ENCODE measurements at regions not wholly inside any gene's neighbourhood (a gene's known extent, or its start where the extent isn't known, plus 50 kb on each side); places are given as distances from the start of the nearest gene placed in this dataset.

GRCh38 chr16:9428355-9429005 is 337.0 kb downstream of the HAPSTR1 start:
- no peak for DNase-seq
- Mint-ChIP-seq H3K9me3 (ENCODE audit: low read depth) (no peaks in the 10 kb centered on the region), H3K4me1 (no peaks in the 10 kb centered on the region), H3K27ac (no peak overlapping the region), H3K27me3 (peaks cover 2% of the 10 kb centered on the region), H3K36me3 (no peaks in the 10 kb centered on the region), H3K4me3 (no peak overlapping the region)
- no peak for ATAC-seq
- CTCF ChIA-PET, result no interaction called here

DNA sequence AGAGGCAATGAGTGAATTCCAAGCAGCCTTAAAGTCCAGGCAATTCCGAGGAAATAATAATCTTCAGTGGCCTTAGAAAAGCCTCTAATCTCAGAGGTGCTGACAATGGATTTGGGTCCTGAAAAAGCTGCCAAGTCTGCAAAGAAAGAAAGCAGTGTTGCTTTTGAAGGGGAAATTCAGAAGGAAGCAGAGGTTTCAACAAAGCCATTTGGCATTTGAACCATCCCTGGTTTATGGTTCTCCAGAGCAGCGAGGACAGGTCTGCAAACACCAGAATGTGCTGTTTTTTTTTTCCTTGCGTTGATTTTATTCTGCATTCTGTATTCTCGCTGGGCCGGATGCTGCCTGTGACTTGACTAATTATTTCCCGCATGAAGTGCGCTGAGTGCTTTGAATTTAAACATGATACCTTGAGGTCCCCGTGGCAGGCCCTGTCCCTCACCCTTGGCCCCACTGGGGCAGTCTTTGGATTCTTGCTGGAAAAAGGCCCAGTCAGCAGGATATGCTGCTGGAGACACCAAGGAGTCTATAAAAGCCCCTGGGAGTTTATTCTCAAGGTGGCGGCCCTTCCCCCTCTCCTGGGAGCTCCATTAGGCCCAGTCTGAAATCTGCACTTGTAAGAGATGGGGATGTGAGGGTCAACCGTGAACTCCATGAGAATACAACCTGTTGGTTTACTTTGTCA is 338.3 kb downstream of the HAPSTR1 start:
- no peaks in the 10 kb centered on the region for H3K36me3 Mint-ChIP-seq
- H3K4me1 Mint-ChIP-seq, result no peaks in the 10 kb centered on the region

DNA sequence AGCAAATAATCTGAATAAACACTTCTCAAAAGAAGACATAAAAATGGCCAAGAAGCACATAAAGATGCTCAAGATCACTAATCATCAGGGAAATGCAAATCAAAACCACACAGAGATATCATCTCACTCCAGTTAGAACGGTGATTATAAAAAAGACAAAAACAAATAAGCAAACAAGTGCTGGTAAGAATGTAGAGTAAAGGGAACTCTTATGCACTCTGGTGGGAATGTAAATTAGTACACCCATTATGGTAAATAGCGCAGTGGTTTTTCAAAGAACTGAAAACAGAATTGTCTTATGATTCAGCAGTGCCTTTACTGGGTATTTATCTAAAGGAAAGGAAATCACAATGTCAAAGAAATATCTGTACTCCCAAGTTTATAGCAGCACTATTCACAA is 343.2 kb downstream of the HAPSTR1 start:
- Mint-ChIP-seq H3K4me3 (no peak overlapping the region), H3K36me3 (no peaks in the 10 kb centered on the region), H3K27me3 (peaks cover 2% of the 10 kb centered on the region), H3K4me1 (no peaks in the 10 kb centered on the region), H3K9me3 (ENCODE audit: low read depth) (peaks cover 2% of the 10 kb centered on the region), H3K27ac (no peak overlapping the region)
- DNase-seq (no peak), ATAC-seq (no peak)
- CTCF ChIA-PET, result no interaction called here

More for the DNA sequence above, 338.3 kb downstream of the HAPSTR1 start:
- no peaks in the 10 kb centered on the region for H3K9me3 Mint-ChIP-seq (ENCODE audit: low read depth)
- CTCF ChIA-PET, result no interaction called here
- ATAC-seq, result no peak
- H3K4me3 Mint-ChIP-seq, result no peak overlapping the region
- DNase-seq, result no peak
- H3K27ac Mint-ChIP-seq, result no peak overlapping the region
- H3K27me3 Mint-ChIP-seq, result peaks cover 2% of the 10 kb centered on the region

- Mint-ChIP-seq H3K4me1 (no peaks in the 10 kb centered on the region), H3K36me3 (no peaks in the 10 kb centered on the region), H3K27ac (no peak overlapping the region), H3K9me3 (ENCODE audit: low read depth) (peaks cover 2% of the 10 kb centered on the region), H3K4me3 (no peak overlapping the region), H3K27me3 (peaks cover 2% of the 10 kb centered on the region)
- ATAC-seq (no peak), DNase-seq (no peak)
- CTCF ChIA-PET, result no interaction called here
These were observed 344.7 kb downstream of the HAPSTR1 start for GRCh38 chr16:9436175-9436574.

- no peak for ATAC-seq
- Mint-ChIP-seq H3K9me3 (ENCODE audit: low read depth) (peaks cover 2% of the 10 kb centered on the region), H3K4me1 (no peaks in the 10 kb centered on the region), H3K27ac (no peak overlapping the region), H3K4me3 (no peak overlapping the region), H3K36me3 (no peaks in the 10 kb centered on the region), H3K27me3 (peaks cover 2% of the 10 kb centered on the region)
- DNase-seq, result no peak
- CTCF ChIA-PET, result no interaction called here
These were observed 345.7 kb downstream of the HAPSTR1 start for GRCh38 chr16:9437115-9437514.

DNA sequence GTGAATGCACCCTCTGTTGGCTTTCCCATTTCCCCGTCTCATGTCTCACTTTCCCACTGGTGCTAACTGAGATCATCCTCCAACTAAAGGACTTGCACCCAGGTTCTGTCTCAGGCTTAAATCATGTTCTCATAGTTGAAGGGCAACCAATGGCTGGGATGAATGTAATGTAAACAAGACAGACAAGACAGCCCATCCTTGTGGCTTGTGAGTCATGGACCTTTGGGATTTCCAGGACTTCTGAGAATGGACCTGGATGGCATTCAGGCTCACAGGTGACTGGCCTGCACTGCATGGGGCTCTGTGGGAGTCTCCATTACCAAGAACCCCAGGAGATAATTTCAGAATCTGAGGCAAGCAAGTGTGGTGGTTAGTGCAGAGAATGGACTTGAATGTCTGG is 347.5 kb downstream of the HAPSTR1 start:
- no peaks in the 10 kb centered on the region for H3K27me3 Mint-ChIP-seq
- CTCF ChIA-PET, result no interaction called here
- no peak for DNase-seq
- H3K36me3 Mint-ChIP-seq, result no peaks in the 10 kb centered on the region
- H3K27ac Mint-ChIP-seq, result no peak overlapping the region
- no peak overlapping the region for H3K4me3 Mint-ChIP-seq
- ATAC-seq, result no peak
- no peaks in the 10 kb centered on the region for H3K4me1 Mint-ChIP-seq
- H3K9me3 Mint-ChIP-seq (ENCODE audit: low read depth), result peaks cover 2% of the 10 kb centered on the region

DNA sequence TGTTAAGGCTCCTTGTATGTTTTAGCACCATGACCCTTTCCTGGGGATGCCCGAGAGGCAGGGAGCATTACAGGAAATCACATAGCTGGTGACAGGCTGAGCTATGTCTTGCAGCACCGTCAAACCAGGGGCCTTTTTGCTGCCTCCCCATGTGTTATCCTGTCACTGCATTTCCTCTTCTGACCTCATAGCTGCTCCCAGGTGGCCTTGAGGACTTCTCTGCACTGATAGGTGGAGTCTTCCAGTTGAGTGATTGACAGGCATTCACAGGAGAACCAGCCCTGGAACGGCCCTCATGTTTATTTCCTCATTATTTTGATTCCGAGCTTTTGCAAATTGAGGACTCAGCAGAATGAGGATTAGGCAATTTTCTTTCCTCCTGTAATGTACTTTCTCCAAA is 349.6 kb downstream of the HAPSTR1 start:
- no peaks in the 10 kb centered on the region for H3K9me3 Mint-ChIP-seq (ENCODE audit: low read depth)
- H3K4me1 Mint-ChIP-seq, result no peaks in the 10 kb centered on the region
- H3K36me3 Mint-ChIP-seq, result no peaks in the 10 kb centered on the region
- no peak overlapping the region for H3K27ac Mint-ChIP-seq
- DNase-seq, result no peak
- no peak for ATAC-seq
- CTCF ChIA-PET, result no interaction called here
- no peak overlapping the region for H3K4me3 Mint-ChIP-seq
- H3K27me3 Mint-ChIP-seq, result no peaks in the 10 kb centered on the region

DNA sequence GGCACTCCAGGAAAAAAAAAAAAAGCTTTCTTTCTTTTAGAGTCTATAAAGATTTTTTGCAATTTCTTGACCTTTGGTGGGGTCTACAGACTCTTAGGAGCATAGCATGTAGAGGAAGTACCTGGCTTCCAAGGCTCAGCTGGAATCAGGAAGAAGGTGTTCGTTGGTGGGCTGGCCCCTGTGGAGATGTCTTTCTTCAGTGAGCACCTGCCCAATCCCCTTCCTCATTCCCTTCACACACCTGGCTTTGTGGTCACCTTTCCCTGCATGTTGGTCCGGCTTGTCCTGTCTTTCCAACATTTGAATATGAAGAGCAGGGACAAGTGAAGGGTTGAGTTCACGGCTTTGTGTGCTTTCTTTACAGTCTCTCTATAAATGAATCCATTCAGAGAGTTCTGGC is 352.4 kb downstream of the HAPSTR1 start:
- Mint-ChIP-seq H3K36me3 (no peaks in the 10 kb centered on the region), H3K9me3 (ENCODE audit: low read depth) (peaks cover 3% of the 10 kb centered on the region), H3K27ac (no peak overlapping the region), H3K27me3 (no peaks in the 10 kb centered on the region), H3K4me1 (no peaks in the 10 kb centered on the region), H3K4me3 (no peak overlapping the region)
- CTCF ChIA-PET, result no interaction called here
- ATAC-seq (no peak), DNase-seq (no peak)

- Mint-ChIP-seq H3K27ac (no peak overlapping the region), H3K9me3 (ENCODE audit: low read depth) (peaks cover 7% of the 10 kb centered on the region), H3K27me3 (no peaks in the 10 kb centered on the region), H3K4me1 (no peaks in the 10 kb centered on the region), H3K4me3 (no peak overlapping the region), H3K36me3 (no peaks in the 10 kb centered on the region)
- CTCF ChIA-PET, result no interaction called here
- ATAC-seq (no peak), DNase-seq (no peak)
These were observed 355.2 kb downstream of the HAPSTR1 start for GRCh38 chr16:9446471-9447194.

DNA sequence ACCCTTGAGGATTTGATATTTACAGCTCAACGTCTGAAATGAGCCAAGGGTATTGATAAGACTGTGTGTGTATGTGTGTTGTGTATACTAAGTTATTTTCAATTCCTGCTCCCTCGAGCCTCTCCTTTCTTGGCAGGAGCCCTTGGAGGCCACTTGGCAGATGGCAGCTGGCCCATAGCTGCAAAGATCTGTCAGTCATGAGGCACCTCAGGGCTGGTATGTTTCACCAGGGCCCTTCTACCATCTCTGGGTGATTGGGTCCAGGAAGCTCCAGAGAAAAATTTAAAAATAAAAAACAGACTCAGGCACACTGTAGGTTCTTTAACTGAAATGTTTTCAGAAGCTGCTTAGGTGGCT is 355.7 kb downstream of the HAPSTR1 start:
- no peaks in the 10 kb centered on the region for H3K4me1 Mint-ChIP-seq
- no peak for DNase-seq
- H3K27ac Mint-ChIP-seq, result no peak overlapping the region
- CTCF ChIA-PET, result no interaction called here
- ATAC-seq, result no peak
- peaks cover 7% of the 10 kb centered on the region for H3K9me3 Mint-ChIP-seq (ENCODE audit: low read depth)
- no peaks in the 10 kb centered on the region for H3K36me3 Mint-ChIP-seq
- H3K4me3 Mint-ChIP-seq, result no peak overlapping the region
- no peaks in the 10 kb centered on the region for H3K27me3 Mint-ChIP-seq

- ATAC-seq, result no peak
- Mint-ChIP-seq H3K4me1 (no peaks in the 10 kb centered on the region), H3K36me3 (no peaks in the 10 kb centered on the region), H3K27ac (no peak overlapping the region), H3K9me3 (ENCODE audit: low read depth) (peaks cover 7% of the 10 kb centered on the region), H3K27me3 (no peaks in the 10 kb centered on the region), H3K4me3 (no peak overlapping the region)
- CTCF ChIA-PET, result no interaction called here
- no peak for DNase-seq
These were observed 356.3 kb downstream of the HAPSTR1 start for GRCh38 chr16:9447699-9448098.

GRCh38 chr16:9449597-9449996 is 358.2 kb downstream of the HAPSTR1 start:
- Mint-ChIP-seq H3K36me3 (no peaks in the 10 kb centered on the region), H3K4me3 (no peak overlapping the region), H3K4me1 (no peaks in the 10 kb centered on the region), H3K27ac (no peak overlapping the region), H3K9me3 (ENCODE audit: low read depth) (peaks cover 7% of the 10 kb centered on the region), H3K27me3 (no peaks in the 10 kb centered on the region)
- ATAC-seq (no peak), DNase-seq (no peak)
- CTCF ChIA-PET, result no interaction called here

- Mint-ChIP-seq H3K4me3 (no peak overlapping the region), H3K36me3 (no peaks in the 10 kb centered on the region), H3K27me3 (no peaks in the 10 kb centered on the region), H3K27ac (no peak overlapping the region), H3K9me3 (ENCODE audit: low read depth) (no peaks in the 10 kb centered on the region), H3K4me1 (no peaks in the 10 kb centered on the region)
- CTCF ChIA-PET, result no interaction called here
- DNase-seq (no peak), ATAC-seq (no peak)
These were observed 365.8 kb downstream of the HAPSTR1 start for GRCh38 chr16:9457215-9457614.

- ATAC-seq (no peak), DNase-seq (no peak)
- no peak overlapping the region for H3K4me3 Mint-ChIP-seq
- H3K27me3 Mint-ChIP-seq, result no peaks in the 10 kb centered on the region
- no peak overlapping the region for H3K27ac Mint-ChIP-seq
- H3K36me3 Mint-ChIP-seq, result no peaks in the 10 kb centered on the region
- CTCF ChIA-PET, result no interaction called here
- H3K4me1 Mint-ChIP-seq, result no peaks in the 10 kb centered on the region
- H3K9me3 Mint-ChIP-seq (ENCODE audit: low read depth), result no peaks in the 10 kb centered on the region
These were observed 367.4 kb downstream of the HAPSTR1 start for GRCh38 chr16:9458816-9459215.

Data from activated CD8-positive, alpha-beta memory T cell treated with anti-CD3 and anti-CD28 coated beads, Interleukin-2, amount 10 ng/mL, durations not matched to agents 7 days and 5 days (primary cell).